Aorta (tissue), 5 donors: ENCODE measurements at regions not wholly inside any gene's neighbourhood (a gene's known extent, or its start where the extent isn't known, plus 50 kb on each side); places are given as distances from the start of the nearest gene placed in this dataset.
"Not testable (repeated sequence)": the region's sequence is repeated elsewhere in the genome, so short reads cannot be mapped to it uniquely, and the experiment has no call there.

ENCODE experiments used
- ATAC-seq: fragments of 200-7000 bp; cut with Tn5 transposase; one replicate; pipeline ENCODE4 v1.9.1; 2022; ENCODE audit warnings: moderate library complexity; ENCODE audit not compliant: low FRiP score
- DNase-seq, 2 donors: peaks; one replicate each; pipeline ENCODE4 v3.0.0-alpha.2; 2020
- H3K27ac ChIP-seq, 2 donors: one replicate each; pipeline ENCODE4 v1.5.1; 2013; ENCODE audit warnings: low read length in 2 of 2, mild to moderate bottlenecking in 2 of 2, moderate library complexity in 2 of 2, control low read depth in 1 of 2, inconsistent platforms in 1 of 2, low read depth in 1 of 2
- H3K27me3 ChIP-seq, 2 donors: one replicate each; pipeline ENCODE4 v1.6.1; 2013; ENCODE audit warnings: control low read depth in 1 of 2, low read length in 1 of 2, mild to moderate bottlenecking in 1 of 2, moderate library complexity in 1 of 2; ENCODE audit not compliant: insufficient read depth in 2 of 2, control insufficient read depth in 1 of 2
- H3K36me3 ChIP-seq, 2 donors: one replicate each; pipeline ENCODE4 v1.6.1; 2013; ENCODE audit warnings: control low read depth in 1 of 2, low read length in 1 of 2, mild to moderate bottlenecking in 1 of 2; ENCODE audit not compliant: insufficient read depth in 2 of 2, control insufficient read depth in 1 of 2
- H3K4me1 ChIP-seq, 2 donors: one replicate each; pipeline ENCODE4 v1.6.1; 2013; ENCODE audit warnings: low read length in 2 of 2, control low read depth in 1 of 2, mild to moderate bottlenecking in 1 of 2, moderate library complexity in 1 of 2; ENCODE audit not compliant: insufficient read depth in 2 of 2, control insufficient read depth in 1 of 2
- H3K4me3 ChIP-seq, 2 donors: one replicate each; pipeline ENCODE4 v1.5.1; 2013; ENCODE audit warnings: low read length in 2 of 2, control low read depth in 1 of 2, mild to moderate bottlenecking in 1 of 2
- H3K9me3 ChIP-seq: one replicate; pipeline ENCODE4 v1.6.1; 2013; ENCODE audit warnings: mild to moderate bottlenecking, low read length; ENCODE audit not compliant: control insufficient read depth
- WGBS, 2 donors: extraction: QIAGEN DNeasy Blood & Tissue Kit; methylation state at CpG; one replicate each; pipeline ENCODE4 v1.1.7; 2013; 5-methylcytosine and 5-hydroxymethylcytosine counted together
- intact Hi-C, 2 donors: fragments of 100-400 bp; cut with DNase I; formaldehyde crosslinking; loops; one replicate each; pipeline versions ENCODE4 v1.14.2 to v1.15.0; 2022
- donor health status: healthy with polysubstance abuse.
- donor health status: Bipolar disorder and iron deficiency.
- donor health status: DM: no; HTN: no; CAD: no.
- donor health status: DM: no; HTN: no; CAD: no.
- donor health status: DM: yes; HTN: yes; CAD: no.

- 84 to 89% methylated on average over 15 of the region's 15 CpGs for WGBS, 2 donors
- H3K4me3 ChIP-seq = no peak overlapping the region
- H3K9me3 ChIP-seq = peaks cover 4% of the 10 kb centered on the region
- H3K27ac ChIP-seq = no peak overlapping the region
- intact Hi-C loops = no loop called here
- no peaks in the 10 kb centered on the region for H3K36me3 ChIP-seq
- H3K27me3 ChIP-seq = no peaks in the 10 kb centered on the region
- no peak for ATAC-seq
- DNase-seq = peak; percentile 27 to 48
- H3K4me1 ChIP-seq = no peaks in the 10 kb centered on the region
These were observed 193.9 kb downstream of the UBE3A start for GRCh38 chr15:25244731-25245585.

GRCh38 chr15:25245801-25246622 lies 192.8 kb downstream of the UBE3A start:
- peaks cover 4% of the 10 kb centered on the region for H3K9me3 ChIP-seq
- H3K4me1 ChIP-seq = no peaks in the 10 kb centered on the region
- no peak for ATAC-seq
- no peak overlapping the region for H3K27ac ChIP-seq
- no peaks in the 10 kb centered on the region for H3K36me3 ChIP-seq
- WGBS, 2 donors = 86 to 88% methylated on average over 17 of the region's 17 CpGs
- intact Hi-C loops = no loop called here
- H3K4me3 ChIP-seq = no peak overlapping the region
- DNase-seq = peak; percentile 14 to 55
- no peaks in the 10 kb centered on the region for H3K27me3 ChIP-seq

- Histone ChIP-seq H3K4me3 (no peak overlapping the region), H3K9me3 (peaks cover 5% of the 10 kb centered on the region), H3K27me3 (no peaks in the 10 kb centered on the region), H3K4me1 (no peaks in the 10 kb centered on the region), H3K27ac (no peak overlapping the region), H3K36me3 (no peaks in the 10 kb centered on the region)
- intact Hi-C loops = no loop called here
- ATAC-seq (no peak), DNase-seq (peak; percentile 25 to 67)
- 90 to 91% methylated on average over 20 of the region's 20 CpGs for WGBS, 2 donors
These were observed 192.0 kb downstream of the UBE3A start for GRCh38 chr15:25246641-25247406.

GRCh38 chr15:25247407-25248038 lies 191.3 kb downstream of the UBE3A start:
- Histone ChIP-seq H3K27me3 (no peaks in the 10 kb centered on the region), H3K36me3 (no peaks in the 10 kb centered on the region), H3K4me3 (no peak overlapping the region), H3K27ac (no peak overlapping the region), H3K4me1 (no peaks in the 10 kb centered on the region), H3K9me3 (peaks cover 6% of the 10 kb centered on the region)
- intact Hi-C loops = no loop called here
- peak in 1 of 2 donors; percentile 9 for DNase-seq
- no peak for ATAC-seq
- WGBS, 2 donors = 87 to 88% methylated on average over 11 of the region's 11 CpGs

GRCh38 chr15:25248087-25248486 lies 190.7 kb downstream of the UBE3A start:
- WGBS, 2 donors = 76 to 83% methylated on average over 3 to 5 of the region's 6 CpGs
- ATAC-seq, H3K4me1 ChIP-seq, H3K36me3 ChIP-seq, H3K9me3 ChIP-seq, H3K4me3 ChIP-seq, H3K27me3 ChIP-seq, H3K27ac ChIP-seq, intact Hi-C loops: not testable (repeated sequence)
- peak in 1 of 2 donors; percentile 16 for DNase-seq

- DNase-seq = peak; percentile 24 to 51
- Histone ChIP-seq H3K4me3 (no peak overlapping the region), H3K9me3 (peaks cover 8% of the 10 kb centered on the region), H3K27ac (no peak overlapping the region), H3K27me3 (no peaks in the 10 kb centered on the region), H3K4me1 (no peaks in the 10 kb centered on the region), H3K36me3 (no peaks in the 10 kb centered on the region)
- 89% methylated on average over 8 of the region's 8 CpGs for WGBS, 2 donors
- intact Hi-C loops = no loop called here
- ATAC-seq = no peak
These were observed 190.1 kb downstream of the UBE3A start for GRCh38 chr15:25248583-25249235.

GRCh38 chr15:25249236-25250010 lies 189.4 kb downstream of the UBE3A start:
- 88 to 92% methylated on average over 13 of the region's 13 CpGs for WGBS, 2 donors
- DNase-seq (peak; percentile 24 to 41), ATAC-seq (no peak)
- H3K4me3 ChIP-seq = no peak overlapping the region
- no peaks in the 10 kb centered on the region for H3K36me3 ChIP-seq
- intact Hi-C loops = no loop called here
- H3K27me3 ChIP-seq = no peaks in the 10 kb centered on the region
- H3K4me1 ChIP-seq = no peaks in the 10 kb centered on the region
- H3K27ac ChIP-seq = no peak overlapping the region
- H3K9me3 ChIP-seq = peaks cover 8% of the 10 kb centered on the region
